HEK293T (cell line): ENCODE measurements at regions not wholly inside any gene's neighbourhood (a gene's known extent, or its start where the extent isn't known, plus 50 kb on each side); places are given as distances from the start of the nearest gene placed in this dataset.

Source experiments
- ARNT ChIP-seq: fragments of 450-650 bp; IDR thresholded peaks from 2 replicates; pipeline ENCODE4 v1.6.1; 2017; ENCODE audit warnings: mild to moderate bottlenecking
- BHLHE40 ChIP-seq: fragments of 450-650 bp; IDR thresholded peaks from 2 replicates; pipeline ENCODE4 v1.6.1; 2016; ENCODE audit warnings: mild to moderate bottlenecking, moderate library complexity, borderline replicate concordance
- CTBP1 ChIP-seq: fragments of 450-650 bp; IDR thresholded peaks from 2 replicates; pipeline ENCODE4 v1.6.1; 2016; ENCODE audit warnings: borderline replicate concordance
- FOXK2 ChIP-seq: fragments of 450-650 bp; IDR thresholded peaks from 2 replicates; pipeline ENCODE4 v1.6.1; 2016; ENCODE audit warnings: mild to moderate bottlenecking
- L3MBTL2 ChIP-seq: fragments of 450-650 bp; conservative IDR thresholded peaks from 2 replicates; pipeline ENCODE4 v1.6.1; 2016; ENCODE audit warnings: mild to moderate bottlenecking
- PKNOX1 ChIP-seq: fragments of 450-650 bp; IDR thresholded peaks from 2 replicates; pipeline ENCODE4 v1.6.1; 2016
- SP1 ChIP-seq: fragments of 450-650 bp; IDR thresholded peaks from 2 replicates; pipeline ENCODE4 v1.6.1; 2017
- SUZ12 ChIP-seq: fragments of 450-650 bp; IDR thresholded peaks from 2 replicates; pipeline ENCODE4 v1.6.1; 2016; ENCODE audit warnings: mild to moderate bottlenecking
- TARDBP ChIP-seq: fragments of 450-650 bp; IDR thresholded peaks from 2 replicates; pipeline ENCODE4 v1.6.1; 2016
- ZNF384 ChIP-seq: fragments of 450-650 bp; IDR thresholded peaks from 2 replicates; pipeline ENCODE4 v1.6.1; 2016

GRCh38 chr3:31455524-31455923, 77.2 kb upstream of the STT3B start:
- TF ChIP-seq SUZ12 (no peak), BHLHE40 (no peak), CTBP1 (no peak), L3MBTL2 (no peak), SP1 (no peak), TARDBP (no peak), FOXK2 (no peak), PKNOX1 (no peak), ZNF384 (no peak), ARNT (no peak)
